ENCODE measurements at regions not wholly inside any gene's neighbourhood (a gene's known extent, or its start where the extent isn't known, plus 50 kb on each side); places are given as distances from the start of the nearest gene placed in this dataset.

GRCh38 chr2:204332706-204333105 is 212.6 kb upstream of the PARD3B start:
- DNase-seq: no peak

GRCh38 chr2:204333861-204334260 is 211.4 kb upstream of the PARD3B start:
- DNase-seq: no peak

GRCh38 chr2:204335451-204336058 is 209.7 kb upstream of the PARD3B start:
- no peak for DNase-seq

- no peak for DNase-seq
These were observed 209.0 kb upstream of the PARD3B start for GRCh38 chr2:204336153-204336744.

GRCh38 chr2:204337638-204338037 is 207.6 kb upstream of the PARD3B start:
- DNase-seq: no peak

- peak; percentile 22 for DNase-seq
These were observed 206.0 kb upstream of the PARD3B start for GRCh38 chr2:204339212-204339715.

- no peak for DNase-seq
These were observed 204.8 kb upstream of the PARD3B start for GRCh38 chr2:204340511-204340910.

GRCh38 chr2:204341887-204342276 is 203.4 kb upstream of the PARD3B start:
- DNase-seq: no peak

GRCh38 chr2:204343685-204344084 is 201.6 kb upstream of the PARD3B start:
- no peak for DNase-seq

- DNase-seq: no peak
These were observed 201.2 kb upstream of the PARD3B start for GRCh38 chr2:204344119-204344518.

- DNase-seq: no peak
These were observed 198.4 kb upstream of the PARD3B start for GRCh38 chr2:204346906-204347305.

GRCh38 chr2:204353823-204354222 is 191.5 kb upstream of the PARD3B start:
- no peak for DNase-seq

- no peak for DNase-seq
These were observed 190.8 kb upstream of the PARD3B start for GRCh38 chr2:204354442-204354856.

GRCh38 chr2:204355688-204356087 is 189.6 kb upstream of the PARD3B start:
- no peak for DNase-seq

- no peak for DNase-seq
These were observed 189.1 kb upstream of the PARD3B start for GRCh38 chr2:204356151-204356641.

GRCh38 chr2:204357286-204357685 is 188.0 kb upstream of the PARD3B start:
- DNase-seq: no peak

GRCh38 chr2:204359076-204359475 is 186.2 kb upstream of the PARD3B start:
- no peak for DNase-seq

- DNase-seq: no peak
These were observed 184.9 kb upstream of the PARD3B start for GRCh38 chr2:204360218-204361007.

- no peak for DNase-seq
These were observed 183.5 kb upstream of the PARD3B start for GRCh38 chr2:204361738-204362137.

- no peak for DNase-seq
These were observed 182.7 kb upstream of the PARD3B start for GRCh38 chr2:204362581-204362980.

- no peak for DNase-seq
These were observed 181.8 kb upstream of the PARD3B start for GRCh38 chr2:204363513-204363912.

GRCh38 chr2:204364860-204365535 is 180.3 kb upstream of the PARD3B start:
- no peak for DNase-seq

- no peak for DNase-seq
These were observed 179.5 kb upstream of the PARD3B start for GRCh38 chr2:204365811-204366210.

Data from NCI-H774 (cell line).